Activated T-helper 1 cell treated with Interleukin-2 at 50 U/mL for 16 hours (primary cell): ENCODE measurements at regions not wholly inside any gene's neighbourhood (a gene's known extent, or its start where the extent isn't known, plus 50 kb on each side); places are given as distances from the start of the nearest gene placed in this dataset.

ENCODE experiments used
- DNase-seq: peaks from one replicate; pipeline ENCODE4 v3.0.0-alpha.2; 2020; ENCODE audit warnings: low read depth

- DNase-seq = no peak
Observed at GRCh38 chr2:13103778-13104493, 387.2 kb downstream of the TRIB2 start.

- DNase-seq = no peak
Observed at GRCh38 chr2:13104723-13105122, 388.0 kb downstream of the TRIB2 start.

- DNase-seq = no peak
Observed at GRCh38 chr2:13106302-13106701, 389.6 kb downstream of the TRIB2 start.

- DNase-seq = no peak
Observed at GRCh38 chr2:13109516-13109915, 392.8 kb downstream of the TRIB2 start.

GRCh38 chr2:13110825-13111224 lies 394.1 kb downstream of the TRIB2 start:
- DNase-seq = no peak

- no peak for DNase-seq
Observed at GRCh38 chr2:13113002-13113401, 396.3 kb downstream of the TRIB2 start.

GRCh38 chr2:13114391-13114790 lies 397.7 kb downstream of the TRIB2 start:
- DNase-seq = no peak

- DNase-seq = no peak
Observed at GRCh38 chr2:13115643-13116042, 398.9 kb downstream of the TRIB2 start.

- DNase-seq = no peak
Observed at GRCh38 chr2:13121096-13121495, 404.4 kb downstream of the TRIB2 start.

- no peak for DNase-seq
Observed at GRCh38 chr2:13128139-13128538, 411.4 kb downstream of the TRIB2 start.

- no peak for DNase-seq
Observed at GRCh38 chr2:13135369-13135768, 418.6 kb downstream of the TRIB2 start.

GRCh38 chr2:13135856-13136255 lies 419.1 kb downstream of the TRIB2 start:
- no peak for DNase-seq

- DNase-seq = no peak
Observed at GRCh38 chr2:13137679-13138078, 420.9 kb downstream of the TRIB2 start.

GRCh38 chr2:13141315-13141714 lies 424.6 kb downstream of the TRIB2 start:
- DNase-seq = no peak

- no peak for DNase-seq
Observed at GRCh38 chr2:13143451-13143850, 426.7 kb downstream of the TRIB2 start.

- DNase-seq = no peak
Observed at GRCh38 chr2:13156916-13157315, 440.2 kb downstream of the TRIB2 start.

GRCh38 chr2:13158466-13158865 lies 441.7 kb downstream of the TRIB2 start:
- no peak for DNase-seq

GRCh38 chr2:13180729-13181128 lies 464.0 kb downstream of the TRIB2 start:
- no peak for DNase-seq

- DNase-seq = no peak
Observed at GRCh38 chr2:13193075-13193474, 476.3 kb downstream of the TRIB2 start.

- DNase-seq = no peak
Observed at GRCh38 chr2:13193900-13194299, 477.2 kb downstream of the TRIB2 start.

GRCh38 chr2:13195270-13195669 lies 478.5 kb downstream of the TRIB2 start:
- no peak for DNase-seq

- no peak for DNase-seq
Observed at GRCh38 chr2:13197248-13197647, 480.5 kb downstream of the TRIB2 start.

- no peak for DNase-seq
Observed at GRCh38 chr2:13201924-13202323, 485.2 kb downstream of the TRIB2 start.

GRCh38 chr2:13212115-13212514 lies 495.4 kb downstream of the TRIB2 start:
- no peak for DNase-seq
